Aorta (tissue), 5 donors: ENCODE measurements at regions not wholly inside any gene's neighbourhood (a gene's known extent, or its start where the extent isn't known, plus 50 kb on each side); places are given as distances from the start of the nearest gene placed in this dataset.

Source experiments
- ATAC-seq: fragments of 200-7000 bp; cut with Tn5 transposase; one replicate; pipeline ENCODE4 v1.9.1; 2022; ENCODE audit warnings: moderate library complexity; ENCODE audit not compliant: low FRiP score
- DNase-seq, 2 donors: peaks; one replicate each; pipeline ENCODE4 v3.0.0-alpha.2; 2020
- H3K27ac ChIP-seq, 2 donors: one replicate each; pipeline ENCODE4 v1.5.1; 2013; ENCODE audit warnings: low read length in 2 of 2, mild to moderate bottlenecking in 2 of 2, moderate library complexity in 2 of 2, control low read depth in 1 of 2, inconsistent platforms in 1 of 2, low read depth in 1 of 2
- H3K27me3 ChIP-seq, 2 donors: one replicate each; pipeline ENCODE4 v1.6.1; 2013; ENCODE audit warnings: control low read depth in 1 of 2, low read length in 1 of 2, mild to moderate bottlenecking in 1 of 2, moderate library complexity in 1 of 2; ENCODE audit not compliant: insufficient read depth in 2 of 2, control insufficient read depth in 1 of 2
- H3K36me3 ChIP-seq, 2 donors: one replicate each; pipeline ENCODE4 v1.6.1; 2013; ENCODE audit warnings: control low read depth in 1 of 2, low read length in 1 of 2, mild to moderate bottlenecking in 1 of 2; ENCODE audit not compliant: insufficient read depth in 2 of 2, control insufficient read depth in 1 of 2
- H3K4me1 ChIP-seq, 2 donors: one replicate each; pipeline ENCODE4 v1.6.1; 2013; ENCODE audit warnings: low read length in 2 of 2, control low read depth in 1 of 2, mild to moderate bottlenecking in 1 of 2, moderate library complexity in 1 of 2; ENCODE audit not compliant: insufficient read depth in 2 of 2, control insufficient read depth in 1 of 2
- H3K4me3 ChIP-seq, 2 donors: one replicate each; pipeline ENCODE4 v1.5.1; 2013; ENCODE audit warnings: low read length in 2 of 2, control low read depth in 1 of 2, mild to moderate bottlenecking in 1 of 2
- H3K9me3 ChIP-seq: one replicate; pipeline ENCODE4 v1.6.1; 2013; ENCODE audit warnings: mild to moderate bottlenecking, low read length; ENCODE audit not compliant: control insufficient read depth
- WGBS, 2 donors: extraction: QIAGEN DNeasy Blood & Tissue Kit; methylation state at CpG; one replicate each; pipeline ENCODE4 v1.1.7; 2013; 5-methylcytosine and 5-hydroxymethylcytosine counted together
- intact Hi-C, 2 donors: fragments of 100-400 bp; cut with DNase I; formaldehyde crosslinking; loops; one replicate each; pipeline versions ENCODE4 v1.14.2 to v1.15.0; 2022
- donor health status: healthy with polysubstance abuse.
- donor health status: Bipolar disorder and iron deficiency.
- donor health status: DM: no; HTN: no; CAD: no.
- donor health status: DM: no; HTN: no; CAD: no.
- donor health status: DM: yes; HTN: yes; CAD: no.

- Histone ChIP-seq H3K27me3 (no peaks in the 10 kb centered on the region), H3K27ac (no peak overlapping the region), H3K4me3 (no peak overlapping the region), H3K36me3 (no peaks in the 10 kb centered on the region), H3K4me1 (peaks cover 0 to 2% of the 10 kb centered on the region in 2 donors), H3K9me3 (no peaks in the 10 kb centered on the region)
- DNase-seq (no peak), ATAC-seq (no peak)
- WGBS, 2 donors = 87 to 91% methylated on average over 4 of the region's 4 CpGs
- intact Hi-C loops = loop anchor here (5.0 kb wide), 3 partner anchors 33 to 203 kb away; no protein-coding TSS in a partner anchor
Measured at GRCh38 chr21:38709876-38710275, 95.9 kb upstream of the ETS2 start.

DNA sequence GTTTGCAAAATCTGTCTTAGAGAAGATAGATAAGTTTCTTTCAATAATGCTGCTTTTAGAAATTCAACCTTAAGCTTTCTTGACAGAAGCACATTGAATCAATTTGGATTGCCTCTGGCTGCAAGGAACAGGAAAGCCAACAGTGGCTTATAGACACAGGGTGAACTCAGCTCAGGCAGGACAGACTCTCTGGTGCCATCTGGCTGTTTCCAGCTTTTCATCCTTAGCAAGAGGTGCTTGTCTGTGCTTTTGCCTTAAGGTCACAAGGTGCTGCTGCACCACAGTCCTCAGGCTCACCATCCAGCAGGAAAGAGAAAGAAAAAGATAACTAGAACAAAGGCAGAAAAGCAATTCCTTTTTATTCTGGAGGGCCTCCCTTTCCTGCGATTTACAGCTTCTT lies 93.7 kb upstream of the ETS2 start:
- H3K9me3 ChIP-seq = no peaks in the 10 kb centered on the region
- H3K36me3 ChIP-seq = no peaks in the 10 kb centered on the region
- peaks cover 0 to 2% of the 10 kb centered on the region in 2 donors for H3K4me1 ChIP-seq
- 89 to 95% methylated on average over 1 of the region's 1 CpG for WGBS, 2 donors
- no peak overlapping the region for H3K27ac ChIP-seq
- ATAC-seq (no peak), DNase-seq (no peak)
- H3K27me3 ChIP-seq = no peaks in the 10 kb centered on the region
- no peak overlapping the region for H3K4me3 ChIP-seq
- intact Hi-C loops = loop anchor here (2.0 to 5.0 kb wide), 4 partner anchors 35 to 205 kb away; no protein-coding TSS in a partner anchor

GRCh38 chr21:38712664-38713063 lies 93.1 kb upstream of the ETS2 start:
- Histone ChIP-seq H3K27me3 (no peaks in the 10 kb centered on the region), H3K9me3 (no peaks in the 10 kb centered on the region), H3K27ac (peak overlapping the region in 1 of 2 donors; percentile 8), H3K4me3 (no peak overlapping the region), H3K4me1 (peaks cover 0 to 2% of the 10 kb centered on the region in 2 donors), H3K36me3 (no peaks in the 10 kb centered on the region)
- WGBS, 2 donors = 98 to 100% methylated on average over 3 of the region's 3 CpGs
- intact Hi-C loops = loop anchor here (2.0 to 5.0 kb wide), 4 partner anchors 35 to 206 kb away; no protein-coding TSS in a partner anchor
- ATAC-seq (no peak), DNase-seq (no peak)

DNA sequence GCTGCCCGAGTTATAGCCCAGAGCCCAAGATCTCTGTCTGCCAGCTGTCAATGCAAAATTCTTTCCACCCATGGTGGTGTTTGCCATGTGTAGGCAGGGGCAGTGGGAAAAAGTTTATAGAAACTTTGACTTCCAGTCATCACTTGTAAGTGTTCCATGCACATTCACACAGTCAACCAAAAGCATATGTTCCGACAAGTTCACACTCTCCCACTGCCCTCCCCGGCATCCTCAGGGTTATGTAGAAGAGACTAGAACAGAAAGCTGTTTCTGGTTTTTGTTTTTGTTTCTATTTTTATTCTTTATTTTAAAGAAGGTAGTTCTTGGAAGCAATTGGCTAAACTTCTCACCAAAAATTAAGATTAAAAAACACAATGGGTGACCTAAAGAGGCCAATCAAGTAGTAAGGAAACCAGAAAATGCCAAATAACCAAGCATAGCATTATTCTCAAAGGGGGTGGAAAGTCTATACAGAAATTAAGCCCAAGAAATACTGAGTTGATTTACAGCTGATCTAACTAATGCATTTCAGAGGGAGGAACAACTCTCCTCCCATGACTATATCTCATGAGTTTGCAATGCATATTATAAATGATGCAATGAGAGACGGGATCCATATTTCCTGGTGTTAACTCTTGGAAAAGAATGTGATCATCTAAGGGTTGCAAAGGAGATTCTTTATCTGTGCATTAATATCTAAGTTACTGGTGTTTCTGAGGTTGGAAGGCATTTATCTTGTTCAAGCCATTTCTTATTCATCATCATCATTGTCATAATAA lies 91.5 kb upstream of the ETS2 start:
- no peak for DNase-seq
- WGBS, 2 donors = 51 to 54% methylated on average over 4 of the region's 4 CpGs
- no peak overlapping the region for H3K27ac ChIP-seq
- no peak overlapping the region for H3K4me3 ChIP-seq
- peaks cover 0 to 2% of the 10 kb centered on the region in 2 donors for H3K4me1 ChIP-seq
- no peaks in the 10 kb centered on the region for H3K27me3 ChIP-seq
- intact Hi-C loops = loop anchor here (5.0 kb wide), 3 partner anchors 37 to 207 kb away; no protein-coding TSS in a partner anchor
- ATAC-seq = no peak
- no peaks in the 10 kb centered on the region for H3K9me3 ChIP-seq
- no peaks in the 10 kb centered on the region for H3K36me3 ChIP-seq

GRCh38 chr21:38714999-38715398 lies 90.7 kb upstream of the ETS2 start:
- H3K36me3 ChIP-seq = no peaks in the 10 kb centered on the region
- H3K27ac ChIP-seq = peak overlapping the region in 1 of 2 donors; percentile 62
- DNase-seq (no peak), ATAC-seq (no peak)
- 90 to 91% methylated on average over 5 of the region's 5 CpGs for WGBS, 2 donors
- intact Hi-C loops = loop anchor here (5.0 kb wide), 3 partner anchors 38 to 208 kb away; no protein-coding TSS in a partner anchor
- no peak overlapping the region for H3K4me3 ChIP-seq
- no peaks in the 10 kb centered on the region for H3K27me3 ChIP-seq
- H3K9me3 ChIP-seq = no peaks in the 10 kb centered on the region
- H3K4me1 ChIP-seq = peaks cover 0 to 2% of the 10 kb centered on the region in 2 donors

DNA sequence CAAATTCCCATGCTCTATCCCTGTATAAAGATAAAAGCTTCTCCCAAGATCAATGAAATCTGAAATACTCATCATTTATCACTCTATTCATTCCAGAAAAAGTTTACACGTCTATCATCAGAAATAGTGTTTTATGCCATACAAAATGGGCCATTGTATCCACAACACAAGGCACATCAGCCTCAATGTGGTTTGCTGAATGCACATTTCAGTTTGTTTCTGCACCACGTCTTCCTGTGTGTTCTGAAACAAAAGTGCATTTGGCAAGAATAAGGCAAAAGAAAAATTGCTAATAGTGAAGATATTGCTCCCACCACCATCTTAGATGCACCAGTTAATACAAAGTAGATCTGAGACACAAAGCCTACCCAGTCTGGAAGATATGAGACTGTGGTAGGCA lies 89.6 kb upstream of the ETS2 start:
- DNase-seq (no peak), ATAC-seq (no peak)
- no peaks in the 10 kb centered on the region for H3K27me3 ChIP-seq
- H3K4me3 ChIP-seq = no peak overlapping the region
- intact Hi-C loops = no loop called here
- H3K4me1 ChIP-seq = peaks cover 0 to 2% of the 10 kb centered on the region in 2 donors
- 62 to 67% methylated on average over 2 of the region's 2 CpGs for WGBS, 2 donors
- H3K27ac ChIP-seq = peak overlapping the region in 1 of 2 donors; percentile 40
- H3K36me3 ChIP-seq = no peaks in the 10 kb centered on the region
- H3K9me3 ChIP-seq = no peaks in the 10 kb centered on the region

- Histone ChIP-seq H3K27ac (no peak overlapping the region), H3K4me1 (peaks cover 0 to 2% of the 10 kb centered on the region in 2 donors), H3K27me3 (no peaks in the 10 kb centered on the region), H3K4me3 (no peak overlapping the region), H3K36me3 (no peaks in the 10 kb centered on the region), H3K9me3 (no peaks in the 10 kb centered on the region)
- DNase-seq (no peak), ATAC-seq (no peak)
- 89 to 91% methylated on average over 5 of the region's 5 CpGs for WGBS, 2 donors
- intact Hi-C loops = no loop called here
Measured at GRCh38 chr21:38716942-38717341, 88.8 kb upstream of the ETS2 start.

DNA sequence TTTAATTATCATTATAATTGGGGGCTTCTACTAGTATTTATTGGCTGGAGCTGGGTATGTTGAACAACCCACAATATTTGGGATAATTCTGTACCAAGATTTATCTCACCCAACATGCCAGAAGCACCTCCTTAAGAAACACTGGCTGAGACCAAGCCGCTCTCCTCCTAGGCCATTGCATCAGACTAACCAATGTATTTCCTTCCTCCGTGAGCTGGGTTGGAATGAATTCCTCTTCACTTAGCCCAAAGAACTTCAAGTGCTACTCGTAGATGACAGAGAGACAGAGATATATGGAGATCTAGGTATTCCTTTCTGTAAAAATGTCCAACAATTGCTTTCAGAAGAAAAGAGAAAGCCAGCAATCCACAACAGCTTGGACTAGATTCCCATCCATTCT lies 87.2 kb upstream of the ETS2 start:
- no peaks in the 10 kb centered on the region for H3K4me1 ChIP-seq
- WGBS, 2 donors = 82 to 85% methylated on average over 3 of the region's 3 CpGs
- no peaks in the 10 kb centered on the region for H3K9me3 ChIP-seq
- DNase-seq = no peak
- no peak overlapping the region for H3K4me3 ChIP-seq
- ATAC-seq = no peak
- H3K27me3 ChIP-seq = no peaks in the 10 kb centered on the region
- no peak overlapping the region for H3K27ac ChIP-seq
- no peaks in the 10 kb centered on the region for H3K36me3 ChIP-seq
- intact Hi-C loops = no loop called here

DNA sequence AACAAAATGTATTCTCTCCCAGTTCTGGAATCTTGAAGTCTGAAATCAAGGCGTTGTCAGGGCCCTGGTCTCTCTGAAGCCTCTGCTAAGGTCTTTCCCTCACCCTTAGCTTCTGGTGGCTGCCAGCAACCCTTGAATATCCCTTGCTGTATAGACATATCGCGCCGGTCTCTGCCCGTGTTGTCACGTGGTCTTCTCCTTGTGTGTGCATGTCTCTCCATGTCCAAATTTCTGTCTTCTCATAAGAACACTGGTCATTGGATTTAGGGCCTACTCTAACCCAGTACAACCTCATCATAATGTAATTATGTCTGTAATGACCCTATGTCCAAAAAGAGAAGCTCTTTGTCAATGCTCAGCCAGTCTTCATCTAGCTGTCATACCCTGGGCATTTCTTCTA lies 85.7 kb upstream of the ETS2 start:
- WGBS, 2 donors = 97 to 98% methylated on average over 6 of the region's 6 CpGs
- no peaks in the 10 kb centered on the region for H3K27me3 ChIP-seq

More for the DNA sequence above, 85.7 kb upstream of the ETS2 start:
- DNase-seq (no peak), ATAC-seq (no peak)
- Histone ChIP-seq H3K4me1 (no peaks in the 10 kb centered on the region), H3K27ac (no peak overlapping the region), H3K4me3 (no peak overlapping the region), H3K36me3 (no peaks in the 10 kb centered on the region), H3K9me3 (peaks cover under 1% of the 10 kb centered on the region)
- intact Hi-C loops = no loop called here
